Inferior parietal cortex (tissue), 1 donor: ENCODE measurements at regions not wholly inside any gene's neighbourhood (a gene's known extent, or its start where the extent isn't known, plus 50 kb on each side); places are given as distances from the start of the nearest gene placed in this dataset.
"Not testable (repeated sequence)": the region's sequence is repeated elsewhere in the genome, so short reads cannot be mapped to it uniquely, and the experiment has no call there.

ENCODE experiments used
- DNase-seq: peaks from one replicate; pipeline ENCODE4 v3.0.0-alpha.2; 2016; ENCODE audit errors: extremely low spot score

- DNase-seq = no peak
Measured at GRCh38 chr10:117788911-117789310, 246.4 kb downstream of the EMX2 start.

GRCh38 chr10:117790179-117790578 lies 247.6 kb downstream of the EMX2 start:
- no peak for DNase-seq

GRCh38 chr10:117790621-117791020 lies 248.1 kb downstream of the EMX2 start:
- DNase-seq = no peak

GRCh38 chr10:117792214-117792613 lies 249.7 kb downstream of the EMX2 start:
- no peak for DNase-seq

- DNase-seq = no peak
Measured at GRCh38 chr10:117796130-117796745, 250.5 kb downstream of the RAB11FIP2 start.

GRCh38 chr10:117797296-117797695 lies 249.4 kb downstream of the RAB11FIP2 start:
- DNase-seq = no peak

GRCh38 chr10:117801691-117802090 lies 245.1 kb downstream of the RAB11FIP2 start:
- no peak for DNase-seq

- peak; percentile 51 for DNase-seq
Measured at GRCh38 chr10:117804470-117805011, 242.2 kb downstream of the RAB11FIP2 start.

- DNase-seq = no peak
Measured at GRCh38 chr10:117805139-117805538, 241.6 kb downstream of the RAB11FIP2 start.

- no peak for DNase-seq
Measured at GRCh38 chr10:117807441-117807840, 239.3 kb downstream of the RAB11FIP2 start.

GRCh38 chr10:117815816-117816215 lies 230.9 kb downstream of the RAB11FIP2 start:
- not testable (repeated sequence) for DNase-seq

GRCh38 chr10:117817116-117817515 lies 229.6 kb downstream of the RAB11FIP2 start:
- DNase-seq = no peak

GRCh38 chr10:117818721-117819120 lies 228.0 kb downstream of the RAB11FIP2 start:
- no peak for DNase-seq

GRCh38 chr10:117819304-117819703 lies 227.4 kb downstream of the RAB11FIP2 start:
- DNase-seq = no peak

- no peak for DNase-seq
Measured at GRCh38 chr10:117823980-117824379, 222.8 kb downstream of the RAB11FIP2 start.

GRCh38 chr10:117830205-117830604 lies 216.5 kb downstream of the RAB11FIP2 start:
- no peak for DNase-seq

GRCh38 chr10:117830787-117831212 lies 215.9 kb downstream of the RAB11FIP2 start:
- DNase-seq = no peak

GRCh38 chr10:117838500-117839498 lies 207.9 kb downstream of the RAB11FIP2 start:
- not testable (repeated sequence) for DNase-seq

GRCh38 chr10:117856426-117856825 lies 190.3 kb downstream of the RAB11FIP2 start:
- not testable (repeated sequence) for DNase-seq

- no peak for DNase-seq
Measured at GRCh38 chr10:117860135-117860534, 186.6 kb downstream of the RAB11FIP2 start.

GRCh38 chr10:117860823-117861222 lies 185.9 kb downstream of the RAB11FIP2 start:
- no peak for DNase-seq

GRCh38 chr10:117861329-117861728 lies 185.4 kb downstream of the RAB11FIP2 start:
- no peak for DNase-seq
